Activated T-helper 2 cell treated with anti-CD3 and anti-CD28 coated beads, Interferon-gamma antibody, Interleukin-2, Interleukin-4, amounts not matched to agents 10 μg/mL and 5 μg/mL and 100 μg/mL, durations not matched to agents 14 hours and 24 hours and 36 hours (primary cell): ENCODE measurements at regions not wholly inside any gene's neighbourhood (a gene's known extent, or its start where the extent isn't known, plus 50 kb on each side); places are given as distances from the start of the nearest gene placed in this dataset.
"Not testable (repeated sequence)": the region's sequence is repeated elsewhere in the genome, so short reads cannot be mapped to it uniquely, and the experiment has no call there.

ENCODE experiments used
- DNase-seq: peaks from one replicate; pipeline ENCODE4 v3.0.0; 2021; ENCODE audit warnings: low spot score
- H3K27ac Mint-ChIP-seq: one replicate; pipeline ENCODE4 v1.8.0; 2021; ENCODE audit warnings: mixed read lengths
- H3K27me3 Mint-ChIP-seq: one replicate; pipeline ENCODE4 v1.8.0; 2021; ENCODE audit warnings: low read depth, mixed read lengths
- H3K36me3 Mint-ChIP-seq: one replicate; pipeline ENCODE4 v1.8.0; 2021; ENCODE audit warnings: low read depth, mixed read lengths
- H3K4me1 Mint-ChIP-seq: one replicate; pipeline ENCODE4 v1.8.0; 2021; ENCODE audit warnings: low read depth, mixed read lengths
- H3K4me3 Mint-ChIP-seq: one replicate; pipeline ENCODE4 v1.8.0; 2021; ENCODE audit warnings: low read depth, mild to moderate bottlenecking, moderate library complexity, mixed read lengths
- H3K9me3 Mint-ChIP-seq: one replicate; pipeline ENCODE4 v1.8.0; 2021; ENCODE audit warnings: mixed read lengths
- intact Hi-C: fragments of 100-400 bp; cut with micrococcal nuclease; formaldehyde crosslinking; loops from one replicate; pipeline ENCODE4 v1.15.1; 2023

GRCh38 chr1:163562355-163562754 lies 240.6 kb downstream of the NUF2 start:
- Mint-ChIP-seq H3K4me3 (no peak overlapping the region), H3K9me3 (no peaks in the 10 kb centered on the region), H3K27me3 (no peaks in the 10 kb centered on the region), H3K4me1 (no peaks in the 10 kb centered on the region), H3K36me3 (no peaks in the 10 kb centered on the region), H3K27ac (no peak overlapping the region)
- intact Hi-C loops, result no loop called here
- DNase-seq, result no peak

DNA sequence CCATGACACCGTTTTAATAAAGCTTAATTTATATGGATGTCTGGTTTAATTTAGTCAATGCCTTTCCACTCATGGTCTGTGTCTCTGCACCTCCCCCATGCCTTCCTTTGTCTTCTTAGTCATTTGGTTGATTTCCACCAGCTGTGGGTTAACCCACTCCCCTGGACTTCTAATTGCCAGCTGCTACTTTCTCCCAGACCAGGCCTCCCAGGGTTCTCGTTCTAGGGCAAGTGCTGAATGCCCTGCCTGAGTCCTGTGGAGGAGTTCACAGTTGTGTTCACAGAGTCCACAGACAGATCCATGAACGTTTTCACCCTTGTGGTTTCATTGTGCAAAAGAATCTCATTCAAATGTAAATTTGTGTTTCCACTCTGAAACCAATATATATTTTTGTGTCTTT lies 243.4 kb downstream of the NUF2 start:
- Mint-ChIP-seq H3K9me3 (no peaks in the 10 kb centered on the region), H3K27me3 (no peaks in the 10 kb centered on the region), H3K4me3 (no peak overlapping the region), H3K27ac (no peak overlapping the region), H3K36me3 (no peaks in the 10 kb centered on the region), H3K4me1 (no peaks in the 10 kb centered on the region)
- intact Hi-C loops, result no loop called here
- no peak for DNase-seq

DNA sequence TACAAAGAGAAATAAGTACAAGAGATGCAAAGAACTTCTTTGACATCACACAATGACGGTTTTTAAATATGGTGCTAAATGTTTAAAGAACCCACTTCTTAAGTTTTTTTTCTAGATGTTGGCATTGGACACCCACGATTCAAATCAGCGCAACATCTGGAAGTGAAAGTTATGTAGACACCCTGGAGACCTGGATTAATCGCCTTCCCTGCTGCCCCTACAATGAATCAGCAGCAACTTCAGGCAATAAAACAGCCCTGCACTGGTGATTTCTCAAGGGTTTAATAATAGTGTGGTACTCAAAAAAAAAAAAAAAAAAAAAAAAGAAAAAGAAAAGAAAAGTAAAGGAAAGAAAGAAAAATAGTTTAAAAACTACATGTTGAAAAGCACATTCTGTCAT lies 248.3 kb downstream of the NUF2 start:
- no peak for DNase-seq
- Mint-ChIP-seq H3K36me3 (no peaks in the 10 kb centered on the region), H3K9me3 (no peaks in the 10 kb centered on the region), H3K4me1 (no peaks in the 10 kb centered on the region), H3K27ac (no peak overlapping the region), H3K4me3 (no peak overlapping the region), H3K27me3 (no peaks in the 10 kb centered on the region)
- intact Hi-C loops, result no loop called here

DNA sequence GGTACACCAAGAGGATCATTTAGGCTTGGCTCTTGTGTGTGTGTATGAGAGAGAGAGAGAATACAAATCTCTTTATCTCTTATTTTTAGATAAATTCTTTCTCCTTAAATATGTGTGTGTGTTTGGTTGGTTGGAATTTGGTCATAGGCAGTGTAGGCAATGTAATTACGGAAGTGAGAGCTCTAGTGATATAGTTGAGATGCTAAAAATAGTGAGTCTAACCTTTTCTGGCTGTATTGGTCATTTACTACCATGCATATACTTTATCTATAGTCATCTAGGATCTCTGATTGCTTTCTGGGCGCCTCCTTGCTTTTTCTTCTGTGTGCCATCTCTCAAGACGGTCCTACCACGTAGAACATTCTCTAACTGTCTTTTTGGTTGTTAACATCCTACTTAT lies 250.2 kb downstream of the NUF2 start:
- no peaks in the 10 kb centered on the region for H3K27me3 Mint-ChIP-seq
- no peaks in the 10 kb centered on the region for H3K4me1 Mint-ChIP-seq
- intact Hi-C loops, result no loop called here
- DNase-seq, result no peak
- H3K36me3 Mint-ChIP-seq, result no peaks in the 10 kb centered on the region
- no peak overlapping the region for H3K27ac Mint-ChIP-seq
- H3K9me3 Mint-ChIP-seq, result no peaks in the 10 kb centered on the region
- H3K4me3 Mint-ChIP-seq, result no peak overlapping the region

- H3K27ac Mint-ChIP-seq, result no peak overlapping the region
- H3K4me1 Mint-ChIP-seq, result no peaks in the 10 kb centered on the region
- H3K27me3 Mint-ChIP-seq, result no peaks in the 10 kb centered on the region
- no peaks in the 10 kb centered on the region for H3K9me3 Mint-ChIP-seq
- no peak overlapping the region for H3K4me3 Mint-ChIP-seq
- intact Hi-C loops, result no loop called here
- H3K36me3 Mint-ChIP-seq, result no peaks in the 10 kb centered on the region
- DNase-seq, result no peak
Measured at GRCh38 chr1:163574119-163574518, 252.4 kb downstream of the NUF2 start.

DNA sequence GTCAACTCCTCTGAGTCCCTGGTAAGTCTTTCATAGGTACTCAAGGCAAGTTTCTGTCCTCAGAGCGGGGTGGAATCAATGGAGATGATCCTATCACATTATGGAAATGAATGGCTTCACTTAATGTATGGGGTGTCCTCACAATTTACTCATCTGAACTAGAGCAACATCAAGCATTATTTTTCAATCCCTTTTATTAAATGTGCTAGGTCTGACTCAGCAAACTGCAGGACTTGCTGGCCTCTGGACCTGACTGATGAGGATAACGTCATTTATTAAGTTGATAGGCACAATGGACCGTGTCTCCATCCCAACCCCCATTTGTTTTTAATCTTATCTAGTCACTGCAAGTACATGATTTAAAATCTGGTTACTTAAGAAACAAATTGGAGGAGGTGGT lies 259.2 kb downstream of the NUF2 start:
- Mint-ChIP-seq H3K9me3 (no peaks in the 10 kb centered on the region), H3K4me1 (no peaks in the 10 kb centered on the region), H3K36me3 (no peaks in the 10 kb centered on the region), H3K27me3 (no peaks in the 10 kb centered on the region), H3K4me3 (no peak overlapping the region), H3K27ac (no peak overlapping the region)
- intact Hi-C loops, result no loop called here
- no peak for DNase-seq

- intact Hi-C loops, result no loop called here
- Mint-ChIP-seq H3K36me3 (no peaks in the 10 kb centered on the region), H3K27me3 (no peaks in the 10 kb centered on the region), H3K4me1 (no peaks in the 10 kb centered on the region), H3K9me3 (no peaks in the 10 kb centered on the region), H3K27ac (no peak overlapping the region), H3K4me3 (no peak overlapping the region)
- DNase-seq, result no peak
Measured at GRCh38 chr1:163583661-163584181, 262.0 kb downstream of the NUF2 start.

DNA sequence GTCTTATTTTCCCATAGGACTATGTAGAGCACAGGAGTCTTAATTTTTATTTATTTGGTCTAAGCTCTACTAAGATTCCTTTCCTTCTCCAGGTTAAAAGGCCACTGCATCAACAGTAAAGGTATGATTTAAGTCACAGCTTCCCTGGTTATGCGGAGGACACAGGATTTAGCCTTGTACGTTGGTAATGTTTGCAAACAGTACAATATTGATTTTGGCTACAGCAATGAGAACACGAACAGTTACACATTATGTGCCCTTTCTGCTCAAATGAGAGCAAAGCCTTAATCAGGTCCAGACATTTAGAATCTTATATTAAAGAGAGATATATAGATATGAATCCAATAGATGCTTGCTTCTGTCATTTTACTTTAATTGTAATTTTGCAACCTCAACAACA lies 264.0 kb downstream of the NUF2 start:
- H3K9me3 Mint-ChIP-seq, result no peaks in the 10 kb centered on the region
- no peaks in the 10 kb centered on the region for H3K4me1 Mint-ChIP-seq
- no peaks in the 10 kb centered on the region for H3K36me3 Mint-ChIP-seq
- intact Hi-C loops, result no loop called here
- H3K4me3 Mint-ChIP-seq, result no peak overlapping the region
- no peak for DNase-seq
- no peak overlapping the region for H3K27ac Mint-ChIP-seq
- no peaks in the 10 kb centered on the region for H3K27me3 Mint-ChIP-seq

DNA sequence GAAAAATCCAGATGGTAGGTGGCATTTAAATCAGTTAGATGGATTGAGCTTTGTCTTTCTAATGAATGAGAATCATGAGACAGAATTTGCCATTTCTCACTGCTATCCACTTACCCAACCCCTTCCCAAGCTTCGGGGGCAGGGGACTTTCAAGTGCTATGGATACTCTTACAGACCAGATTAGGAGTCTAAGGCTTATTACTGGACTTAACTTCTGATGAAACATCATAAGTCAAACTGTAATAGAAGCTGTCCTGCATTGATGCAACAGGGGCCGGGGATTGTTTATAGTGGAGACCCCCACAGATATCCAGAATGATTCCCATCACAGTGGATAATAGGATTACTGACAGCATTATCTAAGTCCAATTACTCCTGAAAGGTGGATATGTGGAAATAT lies 267.0 kb downstream of the NUF2 start:
- no peaks in the 10 kb centered on the region for H3K36me3 Mint-ChIP-seq

DNA sequence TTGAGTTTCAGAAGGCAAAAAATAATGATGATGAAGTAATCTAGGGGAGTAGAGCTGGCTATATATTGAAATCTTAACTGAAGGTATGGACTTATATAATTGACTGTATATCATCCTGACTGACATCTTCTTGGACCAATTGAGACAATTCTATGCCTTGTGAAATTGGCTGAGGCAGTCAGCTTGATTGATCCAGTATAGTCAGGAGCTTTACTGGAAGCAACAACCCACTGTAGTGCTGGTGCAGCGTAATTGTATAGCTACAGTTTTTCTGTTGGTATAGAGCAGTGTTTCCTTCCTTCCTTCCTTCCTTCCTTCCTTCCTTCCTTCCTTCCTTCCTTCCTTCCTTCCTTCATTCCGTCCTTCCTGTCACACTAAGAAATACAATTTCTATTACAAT lies 268.0 kb downstream of the NUF2 start:
- H3K4me3 Mint-ChIP-seq, result no peak overlapping the region
- no peaks in the 10 kb centered on the region for H3K4me1 Mint-ChIP-seq
- H3K27me3 Mint-ChIP-seq, result no peaks in the 10 kb centered on the region
- intact Hi-C loops, result no loop called here
- H3K9me3 Mint-ChIP-seq, result no peaks in the 10 kb centered on the region
- H3K36me3 Mint-ChIP-seq, result no peaks in the 10 kb centered on the region
- H3K27ac Mint-ChIP-seq, result no peak overlapping the region
- no peak for DNase-seq

More for the DNA sequence above, 267.0 kb downstream of the NUF2 start:
- intact Hi-C loops, result no loop called here
- no peaks in the 10 kb centered on the region for H3K27me3 Mint-ChIP-seq
- DNase-seq, result no peak
- H3K4me1 Mint-ChIP-seq, result no peaks in the 10 kb centered on the region
- no peaks in the 10 kb centered on the region for H3K9me3 Mint-ChIP-seq
- H3K4me3 Mint-ChIP-seq, result no peak overlapping the region
- no peak overlapping the region for H3K27ac Mint-ChIP-seq

DNA sequence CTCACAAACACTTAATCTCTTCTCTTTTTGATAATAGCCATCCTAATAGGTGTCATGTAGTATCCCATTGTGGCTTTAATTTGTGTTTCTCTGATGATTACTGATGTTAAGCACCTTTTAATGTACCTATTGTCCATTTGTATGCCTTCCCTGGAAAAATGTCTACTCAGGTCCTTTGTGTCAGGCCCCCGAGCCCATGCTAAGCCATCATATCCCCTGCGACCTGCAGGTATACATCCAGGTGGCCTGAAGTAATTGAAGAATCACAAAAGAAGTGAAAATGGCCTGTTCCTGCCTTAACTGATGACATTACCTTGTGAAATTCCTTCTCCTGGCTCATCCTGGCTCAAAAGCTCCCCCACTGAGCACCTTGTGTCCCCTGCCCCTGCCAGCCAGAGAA lies 269.4 kb downstream of the NUF2 start:
- H3K27me3 Mint-ChIP-seq, DNase-seq, H3K4me3 Mint-ChIP-seq, H3K27ac Mint-ChIP-seq, H3K4me1 Mint-ChIP-seq, H3K9me3 Mint-ChIP-seq, H3K36me3 Mint-ChIP-seq, intact Hi-C loops: not testable (repeated sequence)

- H3K27me3 Mint-ChIP-seq, H3K9me3 Mint-ChIP-seq, H3K4me1 Mint-ChIP-seq, H3K27ac Mint-ChIP-seq, DNase-seq, H3K36me3 Mint-ChIP-seq, H3K4me3 Mint-ChIP-seq, intact Hi-C loops: not testable (repeated sequence)
Measured at GRCh38 chr1:163592623-163593022, 270.9 kb downstream of the NUF2 start.

DNA sequence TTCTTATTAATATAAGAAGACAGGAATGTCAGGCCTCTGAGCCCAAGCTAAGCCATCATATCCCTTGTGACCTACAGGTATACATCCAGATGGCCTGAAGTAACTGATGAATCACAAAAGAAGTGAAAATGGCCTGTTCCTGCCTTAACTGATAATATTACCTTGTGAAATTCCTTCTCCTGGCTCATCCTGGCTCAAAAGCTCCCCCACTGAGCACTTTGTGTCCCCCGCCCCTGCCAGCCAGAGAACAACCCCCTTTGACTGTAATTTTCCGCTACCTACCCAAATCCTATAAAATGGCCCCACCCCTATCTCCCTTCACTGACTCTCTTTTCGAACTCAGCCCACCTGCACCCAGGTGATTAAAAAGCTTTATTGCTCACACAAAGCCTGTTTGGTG lies 274.4 kb downstream of the NUF2 start:
- H3K27me3 Mint-ChIP-seq, H3K36me3 Mint-ChIP-seq, DNase-seq, intact Hi-C loops, H3K9me3 Mint-ChIP-seq, H3K4me3 Mint-ChIP-seq, H3K27ac Mint-ChIP-seq, H3K4me1 Mint-ChIP-seq: not testable (repeated sequence)

GRCh38 chr1:163596541-163597258 lies 274.9 kb downstream of the NUF2 start:
- Mint-ChIP-seq H3K36me3 (no peaks in the 10 kb centered on the region), H3K27ac (no peak overlapping the region), H3K9me3 (peaks cover 3% of the 10 kb centered on the region), H3K4me1 (no peaks in the 10 kb centered on the region), H3K27me3 (no peaks in the 10 kb centered on the region), H3K4me3 (no peak overlapping the region)
- no peak for DNase-seq
- intact Hi-C loops, result no loop called here
